ENCODE measurements at regions not wholly inside any gene's neighbourhood (a gene's known extent, or its start where the extent isn't known, plus 50 kb on each side); places are given as distances from the start of the nearest gene placed in this dataset.
"Not testable (repeated sequence)": the region's sequence is repeated elsewhere in the genome, so short reads cannot be mapped to it uniquely, and the experiment has no call there.

- peak; percentile 2 for DNase-seq (ENCODE audit: low read depth)
- peak; percentile 30 for TF ChIP-seq CTCF (conservative IDR thresholded peaks at IDR 0.05; ENCODE audit: low read length)
- H3K4me3 ChIP-seq (ENCODE audit: low read length): no peak overlapping the region
These were observed 367.3 kb upstream of the CASK start for GRCh38 chrX:42290608-42291007.

DNA sequence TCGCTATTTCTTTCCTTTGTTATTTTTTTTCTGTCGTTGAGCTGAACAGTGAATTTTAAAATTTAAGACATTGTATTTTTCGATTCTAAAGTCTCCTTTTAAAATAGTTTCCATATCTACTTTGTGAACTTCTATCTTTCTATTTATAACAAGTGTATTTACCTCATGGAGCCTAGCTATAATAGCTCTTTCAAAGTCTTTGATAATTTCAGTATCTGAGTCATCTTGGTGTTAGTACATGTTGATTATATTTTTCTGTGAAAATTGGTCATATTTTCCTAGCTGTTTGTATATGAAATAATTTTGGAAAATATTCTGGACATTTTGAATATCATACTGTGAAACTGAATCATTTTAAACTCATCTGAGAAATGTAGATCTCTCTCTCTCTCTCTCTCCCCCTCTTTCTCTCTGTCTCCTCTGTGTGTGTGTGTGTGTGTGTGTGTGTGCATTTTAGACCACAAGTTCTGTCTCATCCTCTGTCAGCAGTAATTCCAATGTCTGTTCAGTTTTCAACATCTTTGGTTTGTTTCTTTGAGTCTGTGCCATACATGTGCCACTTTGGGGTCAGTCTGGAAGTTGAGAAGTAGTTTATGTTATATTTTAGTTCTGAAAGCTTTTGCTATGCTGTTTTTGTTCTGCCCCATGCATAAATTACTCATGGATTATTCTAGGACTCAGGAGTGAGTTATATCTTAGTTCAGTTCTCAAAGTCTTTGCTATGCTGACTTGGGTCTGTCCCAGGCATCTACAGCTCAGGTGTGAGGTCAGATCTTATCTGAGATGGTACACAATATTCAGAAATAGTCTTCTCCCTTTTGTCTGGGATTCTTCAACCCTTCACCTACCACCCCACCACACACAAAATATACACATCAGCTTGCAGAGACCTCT lies 366.4 kb upstream of the CASK start:
- no peak for TF ChIP-seq CTCF (conservative IDR thresholded peaks at IDR 0.05; ENCODE audit: low read length)
- DNase-seq (ENCODE audit: low read depth): no peak
- H3K4me3 ChIP-seq (ENCODE audit: low read length): no peak overlapping the region

DNA sequence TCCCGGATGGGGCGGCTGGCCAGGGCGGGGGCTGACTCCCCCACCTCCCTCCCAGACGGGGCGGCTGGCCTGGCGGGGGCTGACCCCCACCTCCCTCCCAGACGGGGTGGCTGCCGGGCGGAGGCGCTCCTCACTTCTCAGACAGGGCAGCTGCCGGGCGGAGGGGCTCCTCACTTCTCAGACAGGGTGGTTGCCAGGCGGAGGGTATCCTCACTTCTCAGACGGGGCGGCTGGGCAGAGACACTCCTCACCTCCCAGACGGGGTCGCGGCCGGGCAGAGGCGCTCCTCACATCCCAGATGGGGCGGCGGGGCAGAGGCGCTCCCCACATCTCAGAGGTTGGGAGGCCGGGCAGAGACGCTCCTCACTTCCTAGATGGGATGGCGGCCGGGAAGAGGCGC lies 362.3 kb upstream of the CASK start:
- DNase-seq (ENCODE audit: low read depth); H3K4me3 ChIP-seq (ENCODE audit: low read length): not testable (repeated sequence)

- DNase-seq (ENCODE audit: low read depth): no peak
- no peak for TF ChIP-seq CTCF (conservative IDR thresholded peaks at IDR 0.05; ENCODE audit: low read length)
- H3K4me3 ChIP-seq (ENCODE audit: low read length): no peak overlapping the region
These were observed 353.8 kb upstream of the CASK start for GRCh38 chrX:42276982-42277690.

- DNase-seq (ENCODE audit: low read depth): no peak
- no peak overlapping the region for H3K4me3 ChIP-seq (ENCODE audit: low read length)
- no peak for TF ChIP-seq CTCF (conservative IDR thresholded peaks at IDR 0.05; ENCODE audit: low read length)
These were observed 350.8 kb upstream of the CASK start for GRCh38 chrX:42274151-42274550.

GRCh38 chrX:42273387-42273786 lies 350.0 kb upstream of the CASK start:
- DNase-seq (ENCODE audit: low read depth): no peak
- TF ChIP-seq CTCF (conservative IDR thresholded peaks at IDR 0.05; ENCODE audit: low read length): no peak
- H3K4me3 ChIP-seq (ENCODE audit: low read length): no peak overlapping the region

- peak; percentile 45 for DNase-seq (ENCODE audit: low read depth)
- H3K4me3 ChIP-seq (ENCODE audit: low read length): no peak overlapping the region
- no peak for TF ChIP-seq CTCF (conservative IDR thresholded peaks at IDR 0.05; ENCODE audit: low read length)
These were observed 345.8 kb upstream of the CASK start for GRCh38 chrX:42269186-42269585.
